ENCODE measurements at regions not wholly inside any gene's neighbourhood (a gene's known extent, or its start where the extent isn't known, plus 50 kb on each side); places are given as distances from the start of the nearest gene placed in this dataset.

GRCh38 chr14:101289911-101290310 is 271.4 kb upstream of the DIO3 start:
- no peak for TF ChIP-seq CTCF (IDR thresholded peaks at IDR 0.05; ENCODE audit: insufficient read depth, low read length, poor library complexity, severe bottlenecking)
- TF ChIP-seq EZH2phosphoT487 (conservative IDR thresholded peaks at IDR 0.05; ENCODE audit: low read length), result no peak
